CD4-positive, alpha-beta memory T cell (primary cell): ENCODE measurements at regions not wholly inside any gene's neighbourhood (a gene's known extent, or its start where the extent isn't known, plus 50 kb on each side); places are given as distances from the start of the nearest gene placed in this dataset.
A peak's percentile ranks its signal among the peaks of the same experiment; 100 is the strongest.

Experiments
- CTCF ChIA-PET: fragments of 350-600 bp; sonication (Branson Sonifier 250); formaldehyde crosslinking; loops from one replicate; lab custom pipeline; 2021; ENCODE audit warnings: inconsistent platforms; ENCODE audit not compliant: partially characterized antibody; lab: Charles Lee
- POLR2A ChIA-PET: fragments of 350-600 bp; sonication (Branson Sonifier 250); formaldehyde crosslinking; loops from one replicate; lab custom pipeline; 2021; ENCODE audit not compliant: partially characterized antibody; lab: Charles Lee
- DNase-seq, 5 donors: peaks; one replicate each; pipeline versions ENCODE4 v3.0.0 to v3.0.0-alpha.2; 2020 to 2022; ENCODE audit warnings: mixed read lengths in 1 of 5
- H3K27ac ChIP-seq: one replicate; pipeline ENCODE4 v1.7.0; 2013; ENCODE audit warnings: low read depth, low read length
- H3K27me3 ChIP-seq: 2 replicates; pipeline ENCODE4 v1.7.0; 2013; ENCODE audit warnings: mild to moderate bottlenecking, low read length, moderate library complexity; ENCODE audit not compliant: insufficient read depth
- H3K36me3 ChIP-seq: 2 replicates; pipeline ENCODE4 v1.7.0; 2013; ENCODE audit warnings: mild to moderate bottlenecking, low read length, moderate library complexity; ENCODE audit not compliant: insufficient read depth
- H3K4me1 ChIP-seq: 2 replicates; pipeline ENCODE4 v1.7.0; 2013; ENCODE audit warnings: mild to moderate bottlenecking, low read length, moderate library complexity; ENCODE audit not compliant: insufficient read depth
- H3K4me3 ChIP-seq, 2 donors: one replicate each; pipeline ENCODE4 v1.7.0; 2013; ENCODE audit warnings: low read length in 2 of 2, mild to moderate bottlenecking in 1 of 2
- H3K9me3 ChIP-seq, 2 donors: one replicate each; pipeline ENCODE4 v1.7.0; 2013; ENCODE audit warnings: low read length in 2 of 2, control low read depth in 1 of 2; ENCODE audit not compliant: control insufficient read depth in 1 of 2
- H3K27ac Mint-ChIP-seq, 7 donors: one replicate each; pipeline ENCODE4 v1.8.0; 2020 to 2021; ENCODE audit warnings: mixed read lengths in 7 of 7, mild to moderate bottlenecking in 6 of 7, inconsistent platforms in 3 of 7, moderate library complexity in 3 of 7
- H3K27me3 Mint-ChIP-seq, 2 donors: one replicate each; pipeline ENCODE4 v1.8.0; 2020 to 2021; ENCODE audit warnings: mixed read lengths in 2 of 2
- H3K36me3 Mint-ChIP-seq, 2 donors: one replicate each; pipeline ENCODE4 v1.8.0; 2020 to 2021; ENCODE audit warnings: mixed read lengths in 2 of 2, inconsistent platforms in 1 of 2, mild to moderate bottlenecking in 1 of 2
- H3K4me1 Mint-ChIP-seq, 4 donors: one replicate each; pipeline ENCODE4 v1.8.0; 2020 to 2021; ENCODE audit warnings: mixed read lengths in 4 of 4, mild to moderate bottlenecking in 1 of 4
- H3K4me3 Mint-ChIP-seq, 8 donors: one replicate each; pipeline ENCODE4 v1.8.0; 2020 to 2021; ENCODE audit warnings: mixed read lengths in 8 of 8, mild to moderate bottlenecking in 7 of 8, moderate library complexity in 6 of 8, inconsistent platforms in 3 of 8
- H3K9me3 Mint-ChIP-seq, 8 donors: one replicate each; pipeline ENCODE4 v1.8.0; 2020 to 2021; ENCODE audit warnings: mixed read lengths in 8 of 8, mild to moderate bottlenecking in 5 of 8, inconsistent platforms in 3 of 8, moderate library complexity in 1 of 8
- intact Hi-C: fragments of 100-400 bp; cut with micrococcal nuclease; formaldehyde crosslinking; loops from one replicate; pipeline ENCODE4 v1.15.1; 2023

- intact Hi-C loops = no loop called here
- no peak for DNase-seq
Measured at GRCh38 chr4:136867465-136867864, 664.8 kb downstream of the PCDH18 start.

GRCh38 chr4:136865526-136865925 lies 666.8 kb downstream of the PCDH18 start:
- intact Hi-C loops = no loop called here
- Histone ChIP-seq H3K9me3 (no peaks in the 10 kb centered on the region), H3K4me3 (no peak overlapping the region), H3K4me1 (no peaks in the 10 kb centered on the region), H3K27me3 (no peaks in the 10 kb centered on the region), H3K36me3 (no peaks in the 10 kb centered on the region), H3K27ac (no peak overlapping the region)
- ChIA-PET CTCF (no interaction called here), POLR2A (no interaction called here)
- Mint-ChIP-seq H3K27me3 (no peaks in the 10 kb centered on the region), H3K27ac (no peak overlapping the region), H3K4me1 (peaks cover 0 to 5% (median 0%) of the 10 kb centered on the region in 4 donors), H3K36me3 (no peaks in the 10 kb centered on the region), H3K9me3 (no peaks in the 10 kb centered on the region), H3K4me3 (no peak overlapping the region)
- no peak for DNase-seq

More at GRCh38 chr4:136867465-136867864, 664.8 kb downstream of the PCDH18 start:
- Mint-ChIP-seq H3K27ac (no peak overlapping the region), H3K4me3 (no peak overlapping the region), H3K9me3 (no peaks in the 10 kb centered on the region), H3K4me1 (peaks cover 0 to 5% (median 0%) of the 10 kb centered on the region in 4 donors), H3K36me3 (no peaks in the 10 kb centered on the region), H3K27me3 (no peaks in the 10 kb centered on the region)
- ChIA-PET CTCF (no interaction called here), POLR2A (no interaction called here)
- Histone ChIP-seq H3K4me3 (no peak overlapping the region), H3K4me1 (no peaks in the 10 kb centered on the region), H3K9me3 (no peaks in the 10 kb centered on the region), H3K27me3 (no peaks in the 10 kb centered on the region), H3K36me3 (no peaks in the 10 kb centered on the region), H3K27ac (no peak overlapping the region)

GRCh38 chr4:136864604-136865185 lies 667.6 kb downstream of the PCDH18 start:
- CTCF ChIA-PET = no interaction called here
- H3K4me3 ChIP-seq = no peak overlapping the region

GRCh38 chr4:136863756-136864155 lies 668.5 kb downstream of the PCDH18 start:
- Histone ChIP-seq H3K36me3 (no peaks in the 10 kb centered on the region), H3K27ac (no peak overlapping the region), H3K27me3 (no peaks in the 10 kb centered on the region), H3K4me1 (no peaks in the 10 kb centered on the region), H3K4me3 (no peak overlapping the region), H3K9me3 (no peaks in the 10 kb centered on the region)
- no peaks in the 10 kb centered on the region for H3K9me3 Mint-ChIP-seq
- no peak overlapping the region for H3K27ac Mint-ChIP-seq
- POLR2A ChIA-PET = no interaction called here
- no peaks in the 10 kb centered on the region for H3K36me3 Mint-ChIP-seq
- intact Hi-C loops = no loop called here
- DNase-seq = no peak
- CTCF ChIA-PET = no interaction called here
- H3K4me3 Mint-ChIP-seq = peak overlapping the region in 1 of 8 donors; percentile 29
- peaks cover 0 to 5% (median 0%) of the 10 kb centered on the region in 4 donors for H3K4me1 Mint-ChIP-seq
- H3K27me3 Mint-ChIP-seq = no peaks in the 10 kb centered on the region

More at GRCh38 chr4:136864604-136865185, 667.6 kb downstream of the PCDH18 start:
- H3K9me3 ChIP-seq = no peaks in the 10 kb centered on the region
- H3K36me3 Mint-ChIP-seq = no peaks in the 10 kb centered on the region
- no peaks in the 10 kb centered on the region for H3K27me3 ChIP-seq
- no peaks in the 10 kb centered on the region for H3K9me3 Mint-ChIP-seq
- no peaks in the 10 kb centered on the region for H3K4me1 ChIP-seq
- H3K27me3 Mint-ChIP-seq = no peaks in the 10 kb centered on the region
- H3K36me3 ChIP-seq = no peaks in the 10 kb centered on the region
- DNase-seq = peak in 4 of 5 donors; percentile 3 to 23 (median 6)
- intact Hi-C loops = no loop called here
- no peak overlapping the region for H3K27ac Mint-ChIP-seq
- H3K4me1 Mint-ChIP-seq = peaks cover 0 to 5% (median 0%) of the 10 kb centered on the region in 4 donors
- H3K4me3 Mint-ChIP-seq = no peak overlapping the region
- no peak overlapping the region for H3K27ac ChIP-seq
- POLR2A ChIA-PET = no interaction called here

- ChIA-PET POLR2A (no interaction called here), CTCF (interaction anchor here (1.3 kb wide), 1 partner anchor 10 kb away, joined by 3 read pairs; no protein-coding TSS in a partner anchor)
- Mint-ChIP-seq H3K36me3 (no peaks in the 10 kb centered on the region), H3K4me1 (peaks cover 0 to 5% (median 0%) of the 10 kb centered on the region in 4 donors), H3K27me3 (no peaks in the 10 kb centered on the region), H3K27ac (no peak overlapping the region), H3K9me3 (no peaks in the 10 kb centered on the region), H3K4me3 (no peak overlapping the region)
- Histone ChIP-seq H3K9me3 (no peaks in the 10 kb centered on the region), H3K36me3 (no peaks in the 10 kb centered on the region), H3K27me3 (no peaks in the 10 kb centered on the region), H3K27ac (no peak overlapping the region), H3K4me1 (no peaks in the 10 kb centered on the region), H3K4me3 (no peak overlapping the region)
- no peak for DNase-seq
- intact Hi-C loops = no loop called here
Measured at GRCh38 chr4:136862653-136863052, 669.6 kb downstream of the PCDH18 start.

GRCh38 chr4:136861091-136861490 lies 671.2 kb downstream of the PCDH18 start:
- H3K36me3 ChIP-seq = no peaks in the 10 kb centered on the region
- H3K4me1 Mint-ChIP-seq = peaks cover 0 to 5% (median 0%) of the 10 kb centered on the region in 4 donors
- no peak overlapping the region for H3K4me3 ChIP-seq
- CTCF ChIA-PET = no interaction called here
- no peak overlapping the region for H3K27ac Mint-ChIP-seq
- H3K27ac ChIP-seq = no peak overlapping the region
- POLR2A ChIA-PET = no interaction called here
- no peaks in the 10 kb centered on the region for H3K9me3 Mint-ChIP-seq
- H3K4me3 Mint-ChIP-seq = no peak overlapping the region
- no peaks in the 10 kb centered on the region for H3K27me3 Mint-ChIP-seq
- intact Hi-C loops = no loop called here
- no peaks in the 10 kb centered on the region for H3K9me3 ChIP-seq
- H3K36me3 Mint-ChIP-seq = no peaks in the 10 kb centered on the region
- no peaks in the 10 kb centered on the region for H3K4me1 ChIP-seq
- DNase-seq = no peak
- H3K27me3 ChIP-seq = no peaks in the 10 kb centered on the region

GRCh38 chr4:136858903-136859302 lies 673.4 kb downstream of the PCDH18 start:
- Mint-ChIP-seq H3K27ac (no peak overlapping the region), H3K9me3 (peaks cover 0 to 7% (median 2%) of the 10 kb centered on the region in 8 donors), H3K36me3 (no peaks in the 10 kb centered on the region), H3K4me1 (peaks cover 0 to 4% (median 0%) of the 10 kb centered on the region in 4 donors), H3K27me3 (no peaks in the 10 kb centered on the region), H3K4me3 (no peak overlapping the region)
- Histone ChIP-seq H3K4me1 (no peaks in the 10 kb centered on the region), H3K27ac (no peak overlapping the region), H3K27me3 (no peaks in the 10 kb centered on the region), H3K4me3 (no peak overlapping the region), H3K36me3 (no peaks in the 10 kb centered on the region), H3K9me3 (no peaks in the 10 kb centered on the region)
- ChIA-PET CTCF (no interaction called here), POLR2A (no interaction called here)
- intact Hi-C loops = no loop called here
- no peak for DNase-seq
